HEK293T (cell line): ENCODE measurements at regions not wholly inside any gene's neighbourhood (a gene's known extent, or its start where the extent isn't known, plus 50 kb on each side); places are given as distances from the start of the nearest gene placed in this dataset.
"Not testable (repeated sequence)": the region's sequence is repeated elsewhere in the genome, so short reads cannot be mapped to it uniquely, and the experiment has no call there.

ENCODE experiments used
- CTCF ChIA-PET: fragments of 350-600 bp; formaldehyde crosslinking; extraction: SDS; loops from one replicate; lab custom pipeline; 2021; ENCODE audit warnings: antibody characterized with exemption, inconsistent platforms; lab: Yijun Ruan, JAX
- POLR2A ChIA-PET: fragments of 350-600 bp; formaldehyde crosslinking; extraction: SDS; loops from one replicate; lab custom pipeline; 2020; ENCODE audit warnings: antibody characterized with exemption, inconsistent platforms; lab: Yijun Ruan, JAX
- DNase-seq: peaks from one replicate; pipeline ENCODE4 v3.0.0; 2012; ENCODE audit warnings: mixed read lengths; ENCODE audit errors: extremely low spot score
- ARNT ChIP-seq: fragments of 450-650 bp; IDR thresholded peaks from 2 replicates; pipeline ENCODE4 v1.6.1; 2017; ENCODE audit warnings: mild to moderate bottlenecking
- BHLHE40 ChIP-seq: fragments of 450-650 bp; IDR thresholded peaks from 2 replicates; pipeline ENCODE4 v1.6.1; 2016; ENCODE audit warnings: mild to moderate bottlenecking, moderate library complexity, borderline replicate concordance
- CTBP1 ChIP-seq: fragments of 450-650 bp; IDR thresholded peaks from 2 replicates; pipeline ENCODE4 v1.6.1; 2016; ENCODE audit warnings: borderline replicate concordance
- ELF4 ChIP-seq: fragments of 450-650 bp; IDR thresholded peaks from 2 replicates; pipeline ENCODE4 v1.6.1; 2017; ENCODE audit warnings: antibody characterized with exemption
- FOXA1 ChIP-seq: fragments of 450-650 bp; IDR thresholded peaks from 2 replicates; pipeline ENCODE4 v1.6.1; 2016; ENCODE audit warnings: mild to moderate bottlenecking
- FOXK2 ChIP-seq: fragments of 450-650 bp; IDR thresholded peaks from 2 replicates; pipeline ENCODE4 v1.6.1; 2016; ENCODE audit warnings: mild to moderate bottlenecking
- FOXM1 ChIP-seq: fragments of 450-650 bp; IDR thresholded peaks from 2 replicates; pipeline ENCODE4 v1.6.1; 2017; ENCODE audit warnings: mild to moderate bottlenecking, borderline replicate concordance
- HDGF ChIP-seq: fragments of 450-650 bp; IDR thresholded peaks from 2 replicates; pipeline ENCODE4 v1.6.1; 2017; ENCODE audit warnings: antibody characterized with exemption, borderline replicate concordance
- L3MBTL2 ChIP-seq: fragments of 450-650 bp; conservative IDR thresholded peaks from 2 replicates; pipeline ENCODE4 v1.6.1; 2016; ENCODE audit warnings: mild to moderate bottlenecking
- LEF1 ChIP-seq: fragments of 450-650 bp; IDR thresholded peaks from 2 replicates; pipeline ENCODE4 v1.6.1; 2017; ENCODE audit warnings: mild to moderate bottlenecking, borderline replicate concordance
- NFRKB ChIP-seq: fragments of 450-650 bp; IDR thresholded peaks from 2 replicates; pipeline ENCODE4 v1.6.1; 2016; ENCODE audit warnings: mild to moderate bottlenecking, moderate library complexity
- PKNOX1 ChIP-seq: fragments of 450-650 bp; IDR thresholded peaks from 2 replicates; pipeline ENCODE4 v1.6.1; 2016
- SP1 ChIP-seq: fragments of 450-650 bp; IDR thresholded peaks from 2 replicates; pipeline ENCODE4 v1.6.1; 2017
- SUZ12 ChIP-seq: fragments of 450-650 bp; IDR thresholded peaks from 2 replicates; pipeline ENCODE4 v1.6.1; 2016; ENCODE audit warnings: mild to moderate bottlenecking
- TARDBP ChIP-seq: fragments of 450-650 bp; IDR thresholded peaks from 2 replicates; pipeline ENCODE4 v1.6.1; 2016
- ZNF384 ChIP-seq: fragments of 450-650 bp; IDR thresholded peaks from 2 replicates; pipeline ENCODE4 v1.6.1; 2016

- TF ChIP-seq LEF1 (no peak), ZNF384 (no peak), PKNOX1 (no peak), HDGF (no peak), SUZ12 (no peak), TARDBP (no peak), SP1 (no peak), NFRKB (no peak), CTBP1 (no peak), ARNT (no peak)
- CTCF ChIA-PET = interaction anchor here (2.2 kb wide), 1 partner anchor 86 kb away, joined by 6 read pairs; no protein-coding TSS in a partner anchor
- DNase-seq = no peak
- POLR2A ChIA-PET = no interaction called here
Measured at GRCh38 chr3:184457329-184457728, 77.5 kb downstream of the CHRD start.

GRCh38 chr3:184457784-184458377, 78.0 kb downstream of the CHRD start:
- CTCF ChIA-PET = interaction anchor here (2.2 kb wide), 1 partner anchor 86 kb away, joined by 6 read pairs; no protein-coding TSS in a partner anchor
- not testable (repeated sequence) for DNase-seq

GRCh38 chr3:184459355-184459754, 79.5 kb downstream of the CHRD start:
- TF ChIP-seq FOXM1 = no peak
- no peak for TF ChIP-seq PKNOX1
- no peak for TF ChIP-seq TARDBP
- TF ChIP-seq CTBP1 = no peak
- no peak for TF ChIP-seq FOXA1
- no peak for TF ChIP-seq BHLHE40
- TF ChIP-seq ELF4 = no peak
- no peak for TF ChIP-seq SUZ12
- TF ChIP-seq ZNF384 = no peak
- no peak for TF ChIP-seq FOXK2
- TF ChIP-seq LEF1 = no peak
- TF ChIP-seq ARNT = no peak
- TF ChIP-seq NFRKB = no peak
- TF ChIP-seq L3MBTL2 = no peak
- TF ChIP-seq SP1 = no peak
- TF ChIP-seq HDGF = no peak
- CTCF ChIA-PET = no interaction called here
- DNase-seq = no peak
- POLR2A ChIA-PET = no interaction called here

More at GRCh38 chr3:184457784-184458377, 78.0 kb downstream of the CHRD start:
- POLR2A ChIA-PET = not testable (repeated sequence)

- no peak for DNase-seq
- ChIA-PET POLR2A (no interaction called here), CTCF (no interaction called here)
- TF ChIP-seq PKNOX1 (no peak), FOXA1 (no peak), CTBP1 (no peak), ZNF384 (no peak), TARDBP (no peak), NFRKB (no peak)
Measured at GRCh38 chr3:184460276-184460675, 80.4 kb downstream of the CHRD start.

- CTCF ChIA-PET = no interaction called here
- POLR2A ChIA-PET = no interaction called here
- TF ChIP-seq SP1 (no peak), CTBP1 (no peak), PKNOX1 (no peak), FOXM1 (no peak), ELF4 (no peak), ZNF384 (no peak), SUZ12 (no peak), LEF1 (no peak), FOXA1 (no peak), BHLHE40 (no peak), ARNT (no peak), TARDBP (no peak)
- DNase-seq = no peak
Measured at GRCh38 chr3:184461219-184461618, 81.4 kb downstream of the CHRD start.

- ChIA-PET POLR2A (no interaction called here), CTCF (interaction anchor here (4.0 kb wide), 1 partner anchor 94 kb away, joined by 20 read pairs; no protein-coding TSS in a partner anchor)
- TF ChIP-seq HDGF (no peak), FOXM1 (no peak), PKNOX1 (no peak), SP1 (no peak), FOXK2 (no peak), CTBP1 (no peak), ARNT (no peak)
- DNase-seq = no peak
Measured at GRCh38 chr3:184465883-184466412, 86.1 kb downstream of the CHRD start.
